GM04503 (cell line): ENCODE measurements at regions not wholly inside any gene's neighbourhood (a gene's known extent, or its start where the extent isn't known, plus 50 kb on each side); places are given as distances from the start of the nearest gene placed in this dataset.
"Not testable (repeated sequence)": the region's sequence is repeated elsewhere in the genome, so short reads cannot be mapped to it uniquely, and the experiment has no call there.

Experiments
- DNase-seq: peaks from one replicate; pipeline ENCODE4 v3.0.0-alpha.2; 2012; ENCODE audit warnings: low read depth

- DNase-seq, result no peak
These were observed 365.8 kb upstream of the RND3 start for GRCh38 chr2:150853263-150853662.

- DNase-seq, result no peak
These were observed 363.2 kb upstream of the RND3 start for GRCh38 chr2:150850641-150851040.

- DNase-seq, result no peak
These were observed 360.1 kb upstream of the RND3 start for GRCh38 chr2:150847578-150847977.

DNA sequence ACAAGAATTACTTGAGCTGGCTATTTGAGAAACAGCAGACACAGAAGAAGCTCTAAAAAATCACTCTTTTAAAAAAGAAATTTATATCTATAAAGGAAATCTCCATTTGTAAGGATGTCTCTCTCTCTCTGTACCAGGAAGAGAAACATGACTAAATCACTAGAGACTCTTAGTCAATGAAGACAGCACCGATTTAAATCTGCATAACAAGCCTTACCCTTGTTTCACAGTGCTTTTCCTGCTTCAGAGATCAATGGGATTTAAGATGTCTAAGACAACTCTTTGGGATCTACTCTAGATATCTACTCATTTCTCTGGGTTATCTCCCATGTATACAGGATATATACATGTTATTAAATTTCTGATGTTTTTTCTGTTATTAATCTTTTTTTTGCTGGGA lies 359.2 kb upstream of the RND3 start:
- DNase-seq, result no peak

GRCh38 chr2:150832686-150833085 lies 345.2 kb upstream of the RND3 start:
- DNase-seq, result peak; percentile 51

DNA sequence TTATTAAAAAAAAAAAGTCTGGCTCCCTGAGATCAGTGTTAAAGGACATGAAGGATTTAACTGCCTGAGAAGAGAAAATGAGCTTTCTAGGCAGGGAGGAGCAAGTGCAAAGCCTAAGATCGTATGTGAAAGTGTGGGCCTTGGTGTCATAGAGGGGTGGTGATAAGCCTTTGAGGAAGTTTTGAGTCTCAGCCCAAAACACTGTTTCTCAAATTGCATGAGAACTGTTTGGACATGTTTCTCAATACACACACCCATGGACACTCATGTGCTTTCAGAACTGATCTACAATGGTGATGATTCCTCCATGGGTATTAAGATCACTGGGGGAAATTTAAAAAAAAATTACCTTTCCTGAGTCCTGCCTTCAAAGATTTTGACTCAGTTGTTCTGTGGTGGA lies 336.7 kb upstream of the RND3 start:
- DNase-seq, result no peak

DNA sequence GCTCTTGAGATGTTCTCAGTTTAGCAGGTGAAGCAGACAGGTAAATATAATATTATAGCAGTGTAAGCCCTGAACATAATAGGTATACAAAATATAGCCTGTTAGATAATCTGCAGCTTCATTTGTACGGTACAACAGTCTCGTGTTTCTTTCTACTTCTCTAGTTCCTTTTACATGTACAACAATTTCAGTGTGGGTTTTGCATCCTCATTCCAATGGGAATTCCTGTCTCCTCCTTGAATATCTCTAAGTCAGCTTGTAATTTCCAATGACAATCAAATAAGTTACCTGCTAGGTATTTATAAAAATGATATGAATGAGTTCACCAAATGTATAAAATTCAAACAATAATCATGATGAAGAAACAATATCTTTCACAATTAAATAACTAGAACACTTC lies 330.0 kb upstream of the RND3 start:
- DNase-seq, result no peak

DNA sequence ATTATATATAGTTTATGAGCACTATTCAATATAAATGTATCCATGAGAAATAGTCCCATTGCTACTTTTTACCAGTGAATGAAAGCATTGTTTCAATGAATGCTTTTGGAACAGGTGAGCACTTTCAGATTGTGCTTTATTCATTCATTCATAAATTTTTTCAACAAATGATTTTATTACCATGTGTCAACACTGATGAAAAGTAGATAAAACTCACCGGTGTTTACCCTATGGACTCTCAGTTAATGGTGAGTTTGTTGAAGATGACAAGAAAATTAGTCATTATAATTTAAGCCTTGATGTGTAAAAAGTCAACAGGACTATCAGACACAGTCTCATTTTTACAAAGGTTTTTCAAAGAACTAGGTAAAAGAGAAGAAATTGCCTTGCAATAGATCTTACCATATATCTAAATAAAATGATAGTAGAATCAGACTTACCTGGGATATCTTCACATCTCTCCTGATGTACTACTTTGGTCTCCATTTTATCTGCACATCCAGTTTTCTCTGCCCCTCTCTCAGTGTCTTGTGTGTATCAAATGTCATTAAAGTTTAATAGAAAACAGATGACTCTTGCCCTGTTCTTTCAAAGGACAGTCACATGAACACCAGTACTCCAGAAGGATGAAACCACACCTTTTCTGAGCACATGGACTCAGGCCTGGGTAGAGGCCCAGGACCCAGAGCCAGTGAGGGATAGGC lies 325.3 kb upstream of the RND3 start:
- no peak for DNase-seq

DNA sequence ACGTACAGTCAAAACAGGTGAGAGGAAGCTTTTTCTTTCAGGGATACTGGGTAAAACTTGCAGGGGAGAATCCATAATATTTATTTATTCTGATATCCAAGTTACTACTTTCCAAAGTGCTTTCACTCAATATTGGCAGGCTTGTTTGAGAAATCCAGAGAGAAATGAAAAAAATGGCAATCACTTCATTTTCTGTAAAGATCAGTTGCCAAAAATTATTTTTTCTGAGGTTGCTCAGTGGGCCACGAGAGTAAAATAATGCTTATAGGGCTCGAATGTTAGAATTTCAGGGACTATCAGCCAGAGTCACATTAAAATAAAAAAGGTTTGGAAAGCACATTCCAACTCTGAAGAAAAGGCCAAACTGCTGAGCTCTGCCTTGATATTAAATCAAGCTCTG lies 324.6 kb upstream of the RND3 start:
- DNase-seq, result no peak

DNA sequence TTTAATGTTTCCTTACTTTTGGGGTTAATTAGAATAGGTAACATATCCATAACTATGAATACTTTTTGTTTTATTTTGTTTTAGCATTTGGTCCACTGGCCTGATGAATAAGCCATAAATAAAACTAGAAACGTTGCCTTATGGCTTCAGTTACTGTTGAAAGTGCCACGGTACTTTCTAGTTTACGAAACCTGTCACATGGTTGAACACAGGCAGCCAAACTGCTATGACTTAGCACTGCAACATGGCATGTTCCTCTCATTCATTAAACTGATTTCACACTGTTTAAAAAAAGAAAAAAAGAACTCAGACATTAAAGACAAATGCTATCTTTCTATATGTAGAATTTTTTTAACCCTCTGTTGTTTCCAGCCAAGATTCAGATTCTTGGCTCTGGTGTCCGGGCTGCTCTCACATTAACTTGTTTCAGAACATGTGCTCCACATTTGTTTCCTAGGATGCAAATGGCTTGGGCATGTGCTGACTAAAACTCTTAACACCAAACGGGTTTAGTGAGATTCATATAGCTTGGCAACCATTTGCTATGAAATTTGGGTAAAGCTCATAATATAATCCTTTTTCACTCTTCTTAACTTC lies 323.9 kb upstream of the RND3 start:
- DNase-seq, result no peak

DNA sequence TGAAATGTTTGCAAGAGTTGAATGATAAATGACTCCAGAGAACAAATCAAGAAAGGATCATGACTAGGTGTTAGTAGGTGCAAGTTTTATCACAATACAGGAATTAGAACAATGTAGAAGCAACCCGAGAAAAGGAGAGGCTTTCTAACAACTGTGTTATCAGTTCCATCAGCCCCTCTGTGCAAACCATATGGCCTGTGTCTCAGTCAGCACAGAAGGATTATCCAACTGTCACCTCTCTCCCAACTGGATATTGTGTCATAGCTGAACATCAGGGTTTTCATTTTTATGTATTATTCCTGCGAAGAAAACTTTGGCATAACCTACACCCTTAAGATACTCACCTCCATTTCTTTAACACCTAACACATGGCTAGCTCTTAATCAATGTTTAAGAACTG lies 321.6 kb upstream of the RND3 start:
- no peak for DNase-seq

- DNase-seq, result no peak
These were observed 318.9 kb upstream of the RND3 start for GRCh38 chr2:150806336-150806735.

DNA sequence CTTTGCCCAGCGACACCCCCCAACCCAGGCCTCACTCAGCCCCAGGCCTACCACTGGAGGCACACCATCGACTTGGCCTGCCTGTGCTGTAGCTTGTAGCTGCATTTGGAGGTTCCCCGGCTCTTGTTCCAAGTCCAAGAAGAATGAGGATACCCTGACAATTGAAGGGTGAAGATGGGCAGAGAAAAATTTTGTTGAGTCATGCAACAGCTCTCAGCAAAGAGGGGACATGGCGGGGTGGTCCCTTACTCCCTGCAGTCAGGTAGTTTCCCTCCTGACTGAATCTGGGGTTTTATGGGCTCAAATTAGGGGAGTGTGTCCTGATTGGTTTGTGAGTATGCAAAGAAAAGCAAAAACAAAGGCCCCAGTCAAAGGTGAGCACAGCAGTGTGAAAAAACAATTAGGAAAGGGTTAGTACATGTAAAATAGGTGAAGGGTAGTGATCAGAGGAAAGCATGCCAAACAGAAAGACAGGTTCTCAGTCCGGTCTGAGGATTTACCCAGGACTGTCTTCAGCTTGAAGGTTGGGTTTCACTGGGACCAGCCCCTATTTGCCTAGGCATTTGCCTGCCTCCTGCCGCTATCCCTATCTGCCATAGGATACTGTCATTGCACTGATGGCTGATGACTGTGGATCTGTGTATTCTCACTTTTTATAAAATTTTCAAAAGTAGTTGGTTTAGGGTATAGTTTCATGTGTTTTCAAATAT lies 316.4 kb upstream of the RND3 start:
- no peak for DNase-seq

DNA sequence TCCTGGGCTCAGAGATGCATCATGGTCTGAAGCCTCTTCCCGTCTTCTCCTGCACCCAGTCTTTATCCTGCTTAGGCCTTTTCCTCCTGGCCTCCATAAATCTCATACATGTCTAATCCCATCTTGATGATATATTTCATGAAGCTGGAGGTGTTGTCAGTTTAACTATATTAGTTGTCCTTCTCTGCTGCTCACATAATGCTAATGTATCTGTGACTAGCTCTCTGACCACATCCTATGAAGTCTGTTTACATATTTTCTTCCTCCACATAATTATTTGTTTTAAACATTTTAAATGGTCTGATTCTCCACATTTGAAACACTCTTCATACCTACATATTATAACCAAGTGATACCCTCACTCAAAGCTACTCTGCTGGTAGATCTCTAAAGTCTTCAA lies 315.2 kb upstream of the RND3 start:
- DNase-seq, result no peak

GRCh38 chr2:150796236-150796635 lies 308.8 kb upstream of the RND3 start:
- DNase-seq, result not testable (repeated sequence)

- no peak for DNase-seq
These were observed 305.4 kb upstream of the RND3 start for GRCh38 chr2:150792780-150793300.

GRCh38 chr2:150791567-150791966 lies 304.1 kb upstream of the RND3 start:
- no peak for DNase-seq

DNA sequence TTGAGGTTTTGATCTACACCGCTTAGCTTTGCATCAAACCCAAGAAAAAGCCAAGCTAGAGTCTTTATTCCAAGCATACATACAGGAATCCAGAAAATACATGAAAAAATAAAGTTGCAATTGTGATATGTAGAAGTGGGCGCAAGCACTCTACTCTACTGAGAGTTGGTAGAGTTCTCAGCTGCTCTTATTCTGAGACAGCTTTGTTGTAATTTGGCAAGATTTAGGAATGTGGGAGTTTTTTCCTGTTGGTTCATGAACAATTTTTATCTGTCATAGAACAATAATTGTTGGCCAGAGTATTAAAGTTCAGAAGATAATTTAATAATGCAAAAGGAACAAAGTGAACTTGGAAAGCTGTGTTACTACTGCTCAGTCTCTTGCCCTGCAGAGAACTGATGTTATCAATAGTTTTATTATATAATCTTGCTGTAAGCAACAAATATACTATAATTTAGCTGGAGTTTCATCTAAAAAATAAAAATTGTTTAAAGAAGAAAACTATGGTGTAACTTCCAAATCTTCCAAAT lies 302.0 kb upstream of the RND3 start:
- no peak for DNase-seq

DNA sequence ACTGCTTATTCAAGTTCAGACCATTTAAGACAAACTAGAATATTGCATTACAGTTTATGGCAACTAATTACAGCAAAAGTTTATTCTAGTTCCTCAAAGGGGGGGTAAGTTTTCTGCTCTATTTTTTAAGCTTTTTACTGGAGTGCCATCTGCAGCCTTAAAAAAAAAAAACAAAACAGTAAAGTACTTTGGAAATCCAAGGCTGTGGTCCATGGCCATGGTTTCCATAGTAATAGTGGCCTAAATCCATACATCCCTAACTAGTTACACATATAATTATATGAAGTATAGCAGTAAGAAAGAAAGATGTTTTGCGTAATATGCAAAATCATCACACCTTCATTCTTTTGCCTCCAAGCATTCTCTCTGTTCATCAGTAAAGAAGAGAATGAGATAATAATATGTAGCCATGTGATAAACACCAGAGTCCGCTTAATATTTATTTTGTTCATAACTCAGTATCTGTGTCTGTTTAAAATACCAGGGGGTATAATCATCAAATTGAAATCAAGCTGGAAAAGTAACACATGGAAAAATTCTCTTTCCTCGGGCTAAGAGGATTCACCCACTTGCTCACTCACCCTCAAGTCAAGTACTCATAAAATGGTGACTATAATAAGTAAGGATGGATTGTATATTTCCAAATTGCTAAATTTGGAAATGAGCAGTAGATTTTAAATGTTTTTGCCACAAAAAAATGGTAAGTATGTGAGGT lies 301.1 kb upstream of the RND3 start:
- no peak for DNase-seq

- DNase-seq, result no peak
These were observed 300.1 kb upstream of the RND3 start for GRCh38 chr2:150787353-150788093.

- no peak for DNase-seq
These were observed 296.9 kb upstream of the RND3 start for GRCh38 chr2:150784389-150784788.

DNA sequence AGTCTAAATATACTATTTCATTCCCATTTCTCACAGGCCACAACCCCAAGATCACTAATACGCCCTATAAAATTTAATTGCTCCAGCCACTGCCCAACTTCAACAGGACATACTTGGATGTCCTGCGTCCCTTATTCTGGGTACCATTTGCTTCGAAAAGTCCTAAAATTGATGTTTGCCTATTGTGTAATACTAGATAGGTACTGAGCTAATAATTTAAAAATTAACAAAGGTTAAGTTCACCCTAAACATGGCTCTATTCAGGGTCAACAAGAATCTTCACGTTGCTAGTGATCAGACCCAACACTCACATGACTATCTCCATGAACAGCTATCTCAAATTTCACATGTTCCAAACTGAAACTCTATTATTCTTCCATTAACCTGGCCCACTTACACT lies 296.4 kb upstream of the RND3 start:
- no peak for DNase-seq
